ENCODE measurements at regions not wholly inside any gene's neighbourhood (a gene's known extent, or its start where the extent isn't known, plus 50 kb on each side); places are given as distances from the start of the nearest gene placed in this dataset.
"Not testable (repeated sequence)": the region's sequence is repeated elsewhere in the genome, so short reads cannot be mapped to it uniquely, and the experiment has no call there.

DNA sequence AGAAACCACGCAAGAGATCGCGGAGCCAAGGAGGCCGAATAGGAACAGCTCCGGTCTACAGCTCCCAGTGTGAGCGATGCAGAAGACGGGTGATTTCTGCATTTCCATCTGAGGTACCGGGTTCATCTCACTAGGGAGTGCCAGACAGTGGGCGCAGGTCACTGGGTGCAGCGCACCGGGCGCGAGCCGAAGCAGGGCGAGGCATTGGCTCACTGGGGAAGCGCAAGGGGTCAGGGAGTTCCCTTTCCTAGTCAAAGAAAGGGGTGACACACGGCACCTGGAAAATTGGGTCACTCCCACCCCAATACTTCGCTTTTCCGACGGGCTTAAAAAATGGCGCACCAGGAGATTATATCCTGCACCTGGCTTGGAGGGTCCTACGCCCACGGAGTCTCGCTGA is 94.9 kb upstream of the NEK3 start:
- H3K9me3 ChIP-seq (ENCODE audit: control insufficient read depth, insufficient read depth, low read length); H3K27ac ChIP-seq (ENCODE audit: low read length); H3K36me3 ChIP-seq (ENCODE audit: control insufficient read depth, insufficient read depth, low read length); H3K4me1 ChIP-seq (ENCODE audit: control insufficient read depth, insufficient read depth, low read length); H3K4me3 ChIP-seq (ENCODE audit: low read length); H3K27me3 ChIP-seq (ENCODE audit: control insufficient read depth, insufficient read depth, low read length); DNase-seq (ENCODE audit: low read depth, low spot score): not testable (repeated sequence)
- WGBS (ENCODE audit: insufficient coverage, insufficient read length) = no CpG with 5 or more reads among the region's 24 CpGs

DNA sequence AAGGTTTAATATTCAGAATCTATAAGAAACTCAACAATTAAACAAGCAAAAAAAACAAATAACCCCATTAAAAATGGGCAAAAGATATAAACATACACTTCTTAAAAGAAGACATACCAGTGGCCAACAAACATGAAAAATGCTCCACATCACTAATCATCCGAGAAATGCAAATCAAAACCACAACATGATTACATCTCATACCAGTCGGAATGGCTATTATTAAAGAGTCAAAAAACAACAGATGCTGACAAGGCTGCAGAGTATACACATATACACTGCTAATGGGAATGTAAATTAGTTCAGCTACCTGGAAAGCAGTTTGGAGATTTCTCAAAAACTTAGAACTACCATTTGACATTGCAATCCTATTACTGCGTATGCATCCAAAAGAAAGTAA is 81.4 kb upstream of the NEK3 start:
- H3K9me3 ChIP-seq (ENCODE audit: control insufficient read depth, insufficient read depth, low read length); H3K27me3 ChIP-seq (ENCODE audit: control insufficient read depth, insufficient read depth, low read length): not testable (repeated sequence)

DNA sequence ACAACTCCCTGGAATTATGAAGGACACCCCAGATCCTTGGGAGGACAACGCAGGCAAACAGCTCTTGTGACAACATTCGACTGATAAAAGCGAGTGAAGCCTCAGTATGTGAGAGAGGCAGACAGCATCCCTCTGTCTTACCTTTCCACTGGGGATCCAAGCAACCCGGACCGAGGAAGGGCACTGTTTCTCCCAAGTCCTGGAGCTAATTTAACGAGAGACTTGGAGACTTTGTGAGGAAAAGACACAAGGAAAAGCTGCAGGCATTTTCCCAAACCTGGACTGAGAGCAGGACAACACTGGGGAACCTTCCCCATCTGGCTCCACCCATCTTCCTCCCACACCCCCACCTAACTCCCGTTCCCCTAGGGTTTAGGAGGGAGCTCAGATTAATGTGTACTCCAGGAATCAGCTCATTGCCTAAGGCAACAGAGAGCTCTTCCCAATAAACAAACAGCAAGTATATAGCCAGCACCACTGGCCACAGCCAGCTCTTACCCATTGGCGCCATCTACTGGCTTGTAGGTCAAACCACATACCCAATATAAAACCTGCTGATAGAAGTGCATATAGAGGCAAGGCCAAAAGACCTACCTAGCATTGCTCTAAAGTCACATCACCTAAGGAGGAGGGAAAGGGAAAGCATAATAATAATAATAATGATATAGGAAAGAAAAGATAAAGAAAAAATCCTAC is 76.7 kb upstream of the NEK3 start:
- not testable (repeated sequence) for H3K27me3 ChIP-seq (ENCODE audit: control insufficient read depth, insufficient read depth, low read length); H3K9me3 ChIP-seq (ENCODE audit: control insufficient read depth, insufficient read depth, low read length); H3K27ac ChIP-seq (ENCODE audit: low read length); H3K36me3 ChIP-seq (ENCODE audit: control insufficient read depth, insufficient read depth, low read length); H3K4me1 ChIP-seq (ENCODE audit: control insufficient read depth, insufficient read depth, low read length); H3K4me3 ChIP-seq (ENCODE audit: low read length)
- peak; percentile 55 for DNase-seq (ENCODE audit: low read depth, low spot score)
- WGBS (ENCODE audit: insufficient coverage, insufficient read length) = no CpG with 5 or more reads among the region's 8 CpGs

More for the DNA sequence above, 81.4 kb upstream of the NEK3 start:
- not testable (repeated sequence) for H3K27ac ChIP-seq (ENCODE audit: low read length); DNase-seq (ENCODE audit: low read depth, low spot score); H3K4me3 ChIP-seq (ENCODE audit: low read length); H3K36me3 ChIP-seq (ENCODE audit: control insufficient read depth, insufficient read depth, low read length); H3K4me1 ChIP-seq (ENCODE audit: control insufficient read depth, insufficient read depth, low read length)
- no CpG with 5 or more reads among the region's 3 CpGs for whole genome bisulfite sequencing (ENCODE audit: insufficient coverage, insufficient read length)

DNA sequence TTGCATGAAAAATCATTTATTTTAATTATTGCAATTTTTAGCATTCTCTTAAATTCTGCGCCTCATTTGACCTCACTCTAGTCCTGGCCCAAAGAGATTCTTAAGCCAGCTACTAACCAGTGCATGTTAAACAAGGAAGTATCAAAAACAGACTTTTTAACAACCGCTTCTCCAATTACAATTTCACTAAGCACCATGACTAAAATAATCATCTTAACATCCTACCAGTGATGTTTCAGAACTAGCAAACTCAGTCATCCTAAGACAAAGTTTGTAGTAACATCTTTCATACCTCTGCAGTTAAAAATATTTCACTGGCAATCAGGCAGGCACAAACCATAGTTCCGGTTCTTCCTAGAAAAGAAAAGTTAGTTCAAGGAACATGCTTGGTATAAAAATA is 75.5 kb upstream of the NEK3 start:
- not testable (repeated sequence) for H3K36me3 ChIP-seq (ENCODE audit: control insufficient read depth, insufficient read depth, low read length); H3K27ac ChIP-seq (ENCODE audit: low read length); H3K9me3 ChIP-seq (ENCODE audit: control insufficient read depth, insufficient read depth, low read length); H3K4me1 ChIP-seq (ENCODE audit: control insufficient read depth, insufficient read depth, low read length); H3K4me3 ChIP-seq (ENCODE audit: low read length); H3K27me3 ChIP-seq (ENCODE audit: control insufficient read depth, insufficient read depth, low read length); DNase-seq (ENCODE audit: low read depth, low spot score)
- no CpG with 5 or more reads among the region's 3 CpGs for WGBS (ENCODE audit: insufficient coverage, insufficient read length)

DNA sequence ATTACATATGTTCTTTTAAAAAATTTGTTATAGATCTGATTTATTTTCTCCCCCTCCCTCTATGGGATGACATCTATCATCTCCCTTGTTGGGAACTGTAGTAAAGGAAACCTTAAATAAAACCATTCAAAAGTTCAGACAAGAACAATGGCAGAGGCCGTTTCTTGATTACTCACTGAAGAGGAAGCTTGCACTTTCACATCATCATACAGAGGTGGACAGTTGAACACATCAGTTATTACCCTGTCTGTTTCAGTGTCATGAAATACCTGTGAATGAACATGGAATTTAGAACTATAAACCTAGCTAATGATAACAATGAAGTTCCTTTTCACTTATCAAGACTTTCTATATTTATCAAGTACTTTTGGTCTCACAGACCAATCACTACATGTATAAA is 63.7 kb upstream of the NEK3 start:
- WGBS (ENCODE audit: insufficient coverage, insufficient read length) = no CpG with 5 or more reads among the region's 1 CpG
- not testable (repeated sequence) for H3K27ac ChIP-seq (ENCODE audit: low read length); H3K9me3 ChIP-seq (ENCODE audit: control insufficient read depth, insufficient read depth, low read length); H3K27me3 ChIP-seq (ENCODE audit: control insufficient read depth, insufficient read depth, low read length); H3K36me3 ChIP-seq (ENCODE audit: control insufficient read depth, insufficient read depth, low read length); H3K4me3 ChIP-seq (ENCODE audit: low read length); DNase-seq (ENCODE audit: low read depth, low spot score); H3K4me1 ChIP-seq (ENCODE audit: control insufficient read depth, insufficient read depth, low read length)

DNA sequence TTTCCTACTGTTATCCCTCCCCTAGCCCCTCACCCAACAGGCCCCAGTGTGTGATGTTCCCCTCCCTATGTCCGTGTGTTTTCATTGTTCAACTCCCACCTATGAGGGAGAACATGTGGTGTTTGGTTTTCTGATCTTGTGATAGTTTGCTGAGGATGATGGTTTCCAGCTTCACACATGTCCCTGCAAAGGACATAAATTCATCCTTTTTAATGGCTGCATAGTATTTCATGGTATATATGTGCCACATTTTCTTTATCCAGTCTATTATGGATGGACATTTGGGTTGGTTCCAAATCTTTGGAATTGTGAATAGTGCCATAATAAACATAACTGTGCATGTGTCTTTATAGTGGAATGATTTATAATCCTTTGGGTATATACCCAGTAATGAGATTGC is 54.5 kb upstream of the NEK3 start:
- H3K36me3 ChIP-seq (ENCODE audit: control insufficient read depth, insufficient read depth, low read length); H3K4me1 ChIP-seq (ENCODE audit: control insufficient read depth, insufficient read depth, low read length); H3K4me3 ChIP-seq (ENCODE audit: low read length); H3K9me3 ChIP-seq (ENCODE audit: control insufficient read depth, insufficient read depth, low read length); H3K27me3 ChIP-seq (ENCODE audit: control insufficient read depth, insufficient read depth, low read length); DNase-seq (ENCODE audit: low read depth, low spot score); H3K27ac ChIP-seq (ENCODE audit: low read length): not testable (repeated sequence)
- no CpG with 5 or more reads among the region's 1 CpG for WGBS (ENCODE audit: insufficient coverage, insufficient read length)

DNA sequence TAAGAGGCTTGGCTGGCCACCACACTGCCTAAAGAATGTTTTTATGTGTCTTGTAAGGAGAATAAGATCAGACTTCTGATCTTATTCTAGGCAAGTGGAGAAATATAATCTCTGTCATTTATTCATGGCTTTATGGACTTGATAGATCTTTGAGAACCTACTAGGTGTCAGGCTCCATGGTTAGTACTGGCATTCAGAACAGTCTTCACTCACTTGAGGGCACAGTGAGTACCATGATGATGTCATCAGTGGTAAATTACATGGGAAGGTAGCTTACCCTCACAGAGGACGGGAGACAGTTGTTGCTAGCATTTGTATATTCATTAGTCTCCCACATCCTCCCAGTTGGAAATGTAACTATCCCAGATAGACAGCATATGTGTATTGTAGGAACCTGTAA is 53.5 kb upstream of the NEK3 start:
- not testable (repeated sequence) for DNase-seq (ENCODE audit: low read depth, low spot score); H3K4me3 ChIP-seq (ENCODE audit: low read length); H3K27me3 ChIP-seq (ENCODE audit: control insufficient read depth, insufficient read depth, low read length); H3K36me3 ChIP-seq (ENCODE audit: control insufficient read depth, insufficient read depth, low read length); H3K4me1 ChIP-seq (ENCODE audit: control insufficient read depth, insufficient read depth, low read length); H3K27ac ChIP-seq (ENCODE audit: low read length); H3K9me3 ChIP-seq (ENCODE audit: control insufficient read depth, insufficient read depth, low read length)
- no CpG with 5 or more reads among the region's 1 CpG for WGBS (ENCODE audit: insufficient coverage, insufficient read length)

DNA sequence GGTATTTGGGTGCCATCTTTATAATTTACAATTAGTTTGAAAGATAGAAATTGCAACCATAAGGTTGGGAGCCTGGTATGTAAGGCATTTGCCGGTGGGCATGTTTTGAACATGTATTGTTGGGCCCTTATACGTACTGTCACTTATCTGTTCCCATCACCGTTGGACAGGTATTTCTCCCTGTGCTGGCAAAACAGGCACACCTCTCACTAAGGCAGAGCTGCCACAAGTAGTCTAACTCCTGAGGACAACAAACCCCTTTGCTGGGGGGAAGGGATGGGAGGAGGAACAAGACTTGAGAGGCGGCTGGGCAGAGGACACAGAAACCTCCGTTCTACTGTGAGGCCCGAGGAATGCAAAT is 52.0 kb upstream of the NEK3 start:
- H3K4me1 ChIP-seq (ENCODE audit: control insufficient read depth, insufficient read depth, low read length); H3K9me3 ChIP-seq (ENCODE audit: control insufficient read depth, insufficient read depth, low read length); H3K27me3 ChIP-seq (ENCODE audit: control insufficient read depth, insufficient read depth, low read length); DNase-seq (ENCODE audit: low read depth, low spot score); H3K36me3 ChIP-seq (ENCODE audit: control insufficient read depth, insufficient read depth, low read length); H3K27ac ChIP-seq (ENCODE audit: low read length); H3K4me3 ChIP-seq (ENCODE audit: low read length): not testable (repeated sequence)
- WGBS (ENCODE audit: insufficient coverage, insufficient read length) = no CpG with 5 or more reads among the region's 6 CpGs

DNA sequence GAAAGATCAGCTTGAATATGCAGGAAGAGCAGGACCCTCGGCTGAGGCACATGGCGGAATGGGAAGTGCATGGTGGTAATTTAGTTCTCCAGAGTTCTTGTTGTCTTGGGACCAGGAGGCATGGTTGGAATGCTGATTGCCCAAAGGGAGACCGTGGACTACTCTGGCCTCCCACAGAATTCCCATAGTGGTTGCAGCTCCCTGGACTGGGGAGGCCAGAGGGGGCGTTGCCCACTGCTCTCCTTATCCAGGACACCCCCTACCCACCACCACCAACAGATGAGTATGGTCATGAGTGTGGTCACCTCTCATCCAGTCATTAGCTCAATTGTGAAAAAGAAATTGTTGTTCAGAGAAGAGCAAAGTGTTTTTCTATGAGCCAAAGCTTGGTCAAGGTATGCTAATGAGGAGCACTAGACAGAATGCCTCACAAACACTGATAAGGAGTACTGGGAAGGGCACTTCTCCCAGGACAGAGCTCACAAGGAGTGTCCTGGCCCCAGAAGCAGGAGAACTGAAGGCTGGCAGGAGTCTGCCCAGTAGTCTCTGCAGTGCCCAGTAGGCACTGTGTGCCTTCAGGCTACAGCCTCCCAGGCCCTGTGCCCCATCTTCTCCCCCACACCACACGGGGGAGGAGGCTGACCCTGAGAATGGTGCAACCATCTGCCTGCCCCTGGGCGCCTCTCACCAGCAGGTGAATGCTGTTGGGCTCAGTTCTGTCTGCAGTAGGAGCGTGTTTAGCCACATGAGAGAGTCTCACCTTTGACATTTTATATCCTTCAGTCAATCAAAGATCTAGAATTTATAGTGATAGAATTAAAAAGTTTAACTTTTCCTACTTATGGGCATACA is 51.4 kb upstream of the NEK3 start:
- H3K27me3 ChIP-seq (ENCODE audit: control insufficient read depth, insufficient read depth, low read length); DNase-seq (ENCODE audit: low read depth, low spot score); H3K4me1 ChIP-seq (ENCODE audit: control insufficient read depth, insufficient read depth, low read length); H3K9me3 ChIP-seq (ENCODE audit: control insufficient read depth, insufficient read depth, low read length); H3K36me3 ChIP-seq (ENCODE audit: control insufficient read depth, insufficient read depth, low read length); H3K4me3 ChIP-seq (ENCODE audit: low read length); H3K27ac ChIP-seq (ENCODE audit: low read length): not testable (repeated sequence)
- WGBS (ENCODE audit: insufficient coverage, insufficient read length) = no CpG with 5 or more reads among the region's 7 CpGs

Data from iPS DF 6.9 (cell line).